NCI-H748 treated with DMSO at 0.1 percent for 48 hours (cell line): ENCODE measurements at regions not wholly inside any gene's neighbourhood (a gene's known extent, or its start where the extent isn't known, plus 50 kb on each side); places are given as distances from the start of the nearest gene placed in this dataset.

ENCODE experiments used
- DNase-seq: peaks from one replicate; lab custom pipeline; 2025; lab: John Stamatoyannopoulos, UW

- DNase-seq, result no peak
Measured at GRCh38 chr5:62030326-62030725, 275.7 kb upstream of the KIF2A start.

- no peak for DNase-seq
Measured at GRCh38 chr5:62038024-62038423, 268.0 kb upstream of the KIF2A start.

DNA sequence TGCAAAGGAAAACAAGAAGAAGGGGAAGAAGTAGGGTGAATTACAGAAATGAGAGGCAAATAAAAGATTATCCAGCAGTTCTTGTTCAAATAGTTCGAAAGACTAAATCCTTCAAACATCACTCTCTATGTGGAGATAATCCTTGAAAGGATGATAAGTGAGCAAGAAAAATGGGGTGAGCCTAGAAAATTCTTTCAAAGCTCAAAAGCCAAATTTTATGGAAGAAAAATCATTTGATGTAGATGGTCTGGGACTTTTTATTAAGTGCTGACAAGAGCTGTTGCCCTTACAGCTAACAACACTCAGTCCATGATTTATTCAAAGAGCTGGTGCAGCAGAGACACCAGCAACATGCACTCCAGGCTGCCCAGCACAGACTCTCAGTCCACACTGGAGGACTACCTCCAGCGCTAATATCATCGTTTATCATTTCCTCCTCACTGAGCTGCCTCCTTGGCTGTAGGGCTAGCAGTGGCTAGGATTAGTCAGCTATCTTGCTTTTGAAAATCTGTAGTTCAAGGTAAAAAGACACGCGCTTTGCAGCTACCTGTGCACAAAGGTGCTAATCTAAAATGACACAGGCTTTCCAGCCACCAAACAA lies 264.8 kb upstream of the KIF2A start:
- DNase-seq, result no peak

- peak; percentile 56 for DNase-seq
Measured at GRCh38 chr5:62042007-62042406, 264.0 kb upstream of the KIF2A start.

DNA sequence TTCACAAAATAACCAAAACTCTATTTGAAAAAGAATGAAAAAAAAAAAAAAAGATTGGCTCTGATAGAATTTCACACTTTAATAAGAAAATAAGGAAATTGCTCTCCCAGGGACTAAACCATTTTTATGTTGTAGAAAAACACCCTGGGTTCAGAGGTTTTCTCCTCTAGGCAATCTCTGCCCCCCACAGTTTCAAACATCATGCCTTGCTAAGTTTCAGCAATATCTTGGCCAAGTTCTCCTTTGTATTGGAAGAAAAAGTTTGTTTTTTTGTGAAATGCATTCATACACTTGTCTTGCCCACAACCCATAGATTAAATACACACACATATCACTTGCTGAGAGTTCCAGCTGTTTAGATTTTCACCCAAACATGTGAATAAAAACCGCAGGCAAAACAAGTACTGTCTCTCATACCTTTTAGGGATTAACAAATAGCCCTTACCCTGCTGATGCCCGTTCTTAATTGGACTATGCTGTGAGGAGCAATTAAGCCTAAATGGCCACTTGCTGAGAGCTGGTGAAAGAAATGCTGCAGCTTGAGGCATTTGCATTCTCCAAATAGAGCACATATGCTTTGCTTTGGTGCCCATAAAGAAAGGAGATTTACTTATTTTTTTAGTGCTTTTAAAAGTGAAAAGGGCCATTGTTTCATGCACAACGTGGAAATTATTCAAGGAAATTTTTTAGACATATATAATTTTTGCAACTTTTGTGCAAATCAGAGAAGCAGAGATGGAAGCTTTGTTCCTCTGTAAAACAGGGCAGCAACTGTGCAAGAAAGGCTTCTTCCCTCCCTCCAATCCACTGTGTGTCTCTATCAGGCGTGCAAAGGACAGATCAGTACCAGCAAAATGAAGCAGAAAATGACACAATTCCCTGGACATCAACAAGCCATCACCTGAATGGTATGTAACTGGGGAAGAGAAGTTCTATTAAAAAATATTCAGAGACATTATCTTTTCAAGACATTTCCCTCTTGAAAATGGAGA lies 262.4 kb upstream of the KIF2A start:
- DNase-seq, result peak; percentile 84

DNA sequence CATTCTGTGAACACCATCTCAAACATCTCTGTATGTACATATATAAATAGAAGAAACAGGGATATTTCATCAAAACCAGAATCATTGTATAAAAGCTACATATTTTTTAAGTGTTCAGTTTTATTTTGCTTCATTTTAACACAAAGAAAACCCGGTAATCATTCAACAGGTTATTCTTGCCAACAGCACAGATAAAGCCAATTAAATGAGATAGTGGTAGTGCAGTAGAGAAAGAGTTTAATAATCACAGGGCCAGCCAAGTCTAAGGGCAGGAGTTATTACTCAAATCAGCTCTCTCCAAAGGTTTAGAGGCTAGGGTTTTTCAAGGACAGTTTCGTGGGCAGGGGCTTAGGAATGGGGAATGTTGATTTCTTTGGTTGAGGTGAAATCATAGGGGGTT lies 261.0 kb upstream of the KIF2A start:
- DNase-seq, result no peak

DNA sequence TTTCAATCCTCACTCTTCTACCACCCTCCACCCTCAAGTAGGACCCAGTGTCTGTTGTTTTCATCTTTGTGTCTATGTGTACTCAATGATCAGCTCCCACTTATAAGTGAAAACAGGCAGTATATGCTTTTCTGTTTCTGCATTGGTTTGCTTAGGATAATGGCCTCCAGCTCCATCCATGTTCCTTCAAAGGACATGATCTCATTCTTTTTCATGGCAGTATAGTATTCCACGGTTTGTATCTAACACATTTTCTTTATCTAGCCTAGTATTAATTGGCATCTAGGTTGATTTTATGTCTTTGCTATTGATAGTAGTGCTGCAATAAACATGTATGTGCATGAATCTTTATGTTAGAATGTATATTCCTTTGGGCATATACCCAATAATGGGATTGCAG lies 259.8 kb upstream of the KIF2A start:
- DNase-seq, result no peak

GRCh38 chr5:62051747-62052146 lies 254.3 kb upstream of the KIF2A start:
- no peak for DNase-seq

- DNase-seq, result no peak
Measured at GRCh38 chr5:62059960-62060359, 246.0 kb upstream of the KIF2A start.

DNA sequence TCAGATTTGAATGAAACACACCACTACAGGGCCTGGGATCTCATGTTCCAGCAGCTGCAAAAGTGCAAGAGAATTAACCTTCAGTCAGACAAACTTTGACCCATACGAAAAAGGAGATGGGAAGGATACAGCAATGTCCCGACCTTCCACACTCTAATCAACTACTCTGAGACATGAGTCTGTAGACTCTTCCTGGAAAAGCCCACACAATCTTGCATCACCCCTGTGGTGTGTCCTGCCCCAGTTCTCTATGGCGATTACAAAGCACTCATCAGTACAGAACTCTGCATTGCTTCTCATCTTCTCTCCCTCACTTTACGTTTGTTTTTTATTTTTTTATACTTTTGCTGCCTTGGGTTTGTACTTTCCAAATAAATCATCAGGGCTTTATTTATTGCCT lies 241.0 kb upstream of the KIF2A start:
- DNase-seq, result no peak

GRCh38 chr5:62066761-62067277 lies 239.2 kb upstream of the KIF2A start:
- DNase-seq, result no peak

- no peak for DNase-seq
Measured at GRCh38 chr5:62068554-62068953, 237.5 kb upstream of the KIF2A start.

GRCh38 chr5:62077387-62077786 lies 228.6 kb upstream of the KIF2A start:
- no peak for DNase-seq

DNA sequence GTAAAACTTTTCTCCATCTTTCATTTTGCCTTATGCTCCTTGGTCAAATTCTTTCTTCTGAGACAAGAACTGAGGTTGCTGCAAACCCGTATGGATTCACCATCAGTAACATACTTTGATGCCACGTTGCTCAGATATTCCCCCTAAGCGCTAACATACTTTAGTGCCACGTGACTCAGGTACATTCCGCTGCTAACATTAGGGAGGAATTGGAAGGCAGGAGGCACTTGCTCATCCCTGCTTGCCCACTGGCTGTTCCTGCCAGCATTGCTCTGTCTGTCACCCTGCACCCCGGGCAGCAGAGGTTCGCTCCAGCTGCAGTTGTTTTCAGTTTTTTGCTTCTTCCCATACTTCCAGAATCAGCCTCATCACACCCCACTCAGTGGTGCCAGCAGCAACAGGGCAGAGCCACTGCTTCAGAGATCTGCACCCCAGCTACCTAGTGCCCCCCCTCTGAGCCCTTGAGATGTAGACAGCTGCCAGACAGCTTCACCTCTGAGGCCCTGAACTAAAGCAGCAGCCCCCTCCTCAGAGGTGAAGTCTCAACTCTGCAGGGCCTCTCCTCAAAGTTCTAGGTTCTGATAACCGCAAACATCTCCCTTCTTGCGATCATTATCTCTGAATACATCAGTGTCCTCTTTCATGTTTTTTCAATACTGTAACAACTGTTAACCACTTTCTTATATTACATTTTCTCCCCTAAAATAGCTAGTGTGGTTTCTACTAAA lies 228.0 kb upstream of the KIF2A start:
- DNase-seq, result no peak

GRCh38 chr5:62082370-62082801 lies 223.6 kb upstream of the KIF2A start:
- no peak for DNase-seq

DNA sequence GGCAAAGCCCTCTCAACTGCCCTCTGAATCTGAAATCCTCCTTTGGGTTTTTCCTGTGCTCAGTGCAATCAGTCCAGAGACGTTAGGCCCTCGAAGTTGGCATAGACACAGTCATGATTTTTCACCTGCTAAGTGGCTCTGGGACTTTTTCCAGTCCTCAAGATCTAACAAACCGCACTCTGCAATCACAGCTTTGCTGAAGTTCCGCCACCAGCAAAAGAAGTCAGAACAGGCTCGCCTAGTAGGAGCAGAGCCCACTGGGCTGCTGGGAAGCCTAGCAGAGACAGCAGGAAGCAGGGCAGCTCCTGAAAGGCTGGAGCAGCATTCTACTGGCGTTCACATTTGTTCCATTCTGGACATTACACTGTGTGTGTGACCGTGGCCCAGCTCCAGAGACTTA lies 222.8 kb upstream of the KIF2A start:
- no peak for DNase-seq

- no peak for DNase-seq
Measured at GRCh38 chr5:62083661-62084060, 222.3 kb upstream of the KIF2A start.

- no peak for DNase-seq
Measured at GRCh38 chr5:62084391-62084790, 221.6 kb upstream of the KIF2A start.

DNA sequence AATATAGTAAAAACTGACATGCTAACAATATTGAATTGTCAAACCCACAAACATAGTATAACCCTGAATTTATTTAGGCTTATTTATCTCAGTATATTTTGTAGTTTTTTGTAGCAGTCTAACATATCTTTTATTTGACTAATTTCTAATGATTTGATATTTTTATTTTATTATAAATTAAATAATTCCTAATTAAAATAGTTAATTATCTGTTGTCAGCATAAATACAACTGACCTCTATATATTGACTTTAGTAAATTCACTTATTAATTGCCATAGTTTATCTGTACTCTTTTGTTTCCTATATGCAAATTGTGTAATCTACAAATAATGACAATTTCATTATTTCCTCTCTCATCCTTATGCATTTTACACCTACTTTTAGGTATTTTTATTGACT lies 215.1 kb upstream of the KIF2A start:
- no peak for DNase-seq

DNA sequence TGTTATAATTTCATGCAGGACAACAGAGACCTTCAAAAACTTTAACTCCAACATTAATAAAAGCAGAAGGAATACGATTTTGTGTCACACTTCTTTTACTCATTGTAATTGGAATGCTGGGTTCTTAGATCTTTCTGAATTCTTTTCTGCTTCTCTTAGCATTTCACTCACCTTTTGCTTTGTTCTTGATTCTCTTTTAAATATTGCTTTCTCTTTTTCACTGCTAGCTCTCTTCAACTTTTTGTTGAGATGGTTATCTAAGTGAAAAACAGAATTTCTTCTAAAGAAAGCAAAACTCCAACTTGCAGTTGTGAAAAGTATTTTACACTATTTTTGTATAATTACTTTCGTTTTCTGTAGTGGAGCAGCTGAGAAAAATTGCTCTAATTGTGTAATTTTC lies 212.6 kb upstream of the KIF2A start:
- DNase-seq, result no peak

DNA sequence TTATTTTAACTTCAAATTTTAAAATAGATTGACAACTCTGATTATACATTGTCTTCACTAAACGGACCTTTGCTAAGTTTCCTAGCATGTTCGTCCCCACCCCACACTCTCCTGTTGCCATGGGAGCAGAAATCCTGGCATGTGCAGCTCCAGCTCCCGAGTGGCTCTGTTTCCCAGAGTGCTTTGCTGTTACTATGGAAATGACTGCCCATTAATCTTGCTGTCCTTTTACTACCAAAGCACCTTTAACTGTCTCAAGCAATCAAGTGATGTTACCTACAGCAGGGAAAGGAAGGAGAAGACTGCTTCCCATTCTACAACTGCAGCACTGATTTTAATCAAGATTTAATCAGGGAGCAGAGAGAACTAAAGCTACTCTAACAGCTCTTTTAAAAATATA lies 212.0 kb upstream of the KIF2A start:
- DNase-seq, result peak; percentile 92

GRCh38 chr5:62097361-62097760 lies 208.6 kb upstream of the KIF2A start:
- no peak for DNase-seq

DNA sequence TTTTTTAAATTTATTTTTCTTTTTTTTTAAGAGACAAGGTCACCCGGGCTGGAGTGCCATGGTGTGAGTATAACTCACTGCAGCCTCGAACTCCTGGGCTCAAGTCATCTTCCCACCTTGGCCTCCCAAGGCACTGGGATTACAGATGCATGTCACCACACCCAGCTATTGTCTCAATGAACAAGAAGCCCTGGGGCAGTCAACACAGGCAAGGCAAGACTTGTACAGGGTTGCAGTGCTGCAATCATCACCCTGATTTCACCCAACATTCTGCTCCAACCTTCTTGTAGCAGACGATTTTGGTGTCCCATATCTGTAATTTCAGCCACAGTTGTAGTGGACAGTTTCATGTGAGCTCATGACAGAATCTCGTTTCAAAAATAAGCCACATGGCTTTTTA lies 205.8 kb upstream of the KIF2A start:
- DNase-seq, result no peak
